ENCODE measurements at regions not wholly inside any gene's neighbourhood (a gene's known extent, or its start where the extent isn't known, plus 50 kb on each side); places are given as distances from the start of the nearest gene placed in this dataset.

- DNase-seq (ENCODE audit: low spot score), result no peak
- H3K27ac ChIP-seq (ENCODE audit: low read depth in 1 of 2, low read length in 2 of 2), result no peak overlapping the region
- TF ChIP-seq MAX (IDR thresholded peaks at IDR 0.05), result no peak
- no peak for TF ChIP-seq ZBTB33 (IDR thresholded peaks at IDR 0.05)
- no peak for TF ChIP-seq FOXA1 (IDR thresholded peaks at IDR 0.05)
- no peak for TF ChIP-seq REST (IDR thresholded peaks at IDR 0.05)
- no peak for TF ChIP-seq EGR1 (IDR thresholded peaks at IDR 0.05; ENCODE audit: low read depth in 2 of 2)
- no peak for TF ChIP-seq HNF4A (conservative IDR thresholded peaks at IDR 0.05)
- no peak for TF ChIP-seq HNF4G (IDR thresholded peaks at IDR 0.05)
- TF ChIP-seq NR2F2 (IDR thresholded peaks at IDR 0.05), result no peak
- TF ChIP-seq ATF3 (IDR thresholded peaks at IDR 0.05), result no peak
- no peak for TF ChIP-seq CTCF (IDR thresholded peaks at IDR 0.05; ENCODE audit: low read depth, low read length, missing input control)
- no peak for TF ChIP-seq SP1 (IDR thresholded peaks at IDR 0.05)
- TF ChIP-seq GABPA (IDR thresholded peaks at IDR 0.05 in 1 of 2, conservative IDR thresholded peaks at IDR 0.05 in 1 of 2), result no peak
- no peak for TF ChIP-seq FOXA2 (IDR thresholded peaks at IDR 0.05)
- no peak for TF ChIP-seq TAF1 (conservative IDR thresholded peaks at IDR 0.05)
- TF ChIP-seq JUND (IDR thresholded peaks at IDR 0.05), result no peak
- H3K9me3 ChIP-seq (ENCODE audit: control insufficient read depth in 4 of 4, low read length in 3 of 4), result no peaks in the 10 kb centered on the region
- no peaks in the 10 kb centered on the region for H3K36me3 ChIP-seq (ENCODE audit: control insufficient read depth in 4 of 4, insufficient read depth in 3 of 4, low read depth in 1 of 4, low read length in 3 of 4)
- H3K9ac ChIP-seq (ENCODE audit: low read depth in 1 of 2, low read length in 2 of 2), result no peak overlapping the region
- H3K4me1 ChIP-seq (ENCODE audit: control insufficient read depth in 4 of 4, insufficient read depth in 4 of 4, low read length in 3 of 4), result no peaks in the 10 kb centered on the region
- no peak overlapping the region for H3K4me3 ChIP-seq (ENCODE audit: low read depth in 1 of 3, low read length in 3 of 3)
- H3K27me3 ChIP-seq (ENCODE audit: control insufficient read depth in 4 of 4, insufficient read depth in 4 of 4, low read length in 3 of 4), result no peaks in the 10 kb centered on the region
- WGBS, result 58% methylated on average over 3 of the region's 3 CpGs
Observed at GRCh38 chr3:87732294-87732693, 326.5 kb downstream of the CGGBP1 start.

- H3K36me3 ChIP-seq (ENCODE audit: control insufficient read depth in 4 of 4, insufficient read depth in 3 of 4, low read depth in 1 of 4, low read length in 3 of 4), result no peaks in the 10 kb centered on the region
- TF ChIP-seq EGR1 (IDR thresholded peaks at IDR 0.05; ENCODE audit: low read depth in 2 of 2), result no peak
- no peak for TF ChIP-seq REST (IDR thresholded peaks at IDR 0.05)
- no peak for TF ChIP-seq RAD21 (IDR thresholded peaks at IDR 0.05)
- TF ChIP-seq ZBTB33 (IDR thresholded peaks at IDR 0.05), result no peak
- TF ChIP-seq YY1 (IDR thresholded peaks at IDR 0.05), result no peak
- TF ChIP-seq JUND (IDR thresholded peaks at IDR 0.05), result no peak
- TF ChIP-seq NR2F2 (IDR thresholded peaks at IDR 0.05), result no peak
- WGBS, result 61% methylated on average over 4 of the region's 4 CpGs
- H3K4me3 ChIP-seq (ENCODE audit: low read depth in 1 of 3, low read length in 3 of 3), result no peak overlapping the region
- DNase-seq (ENCODE audit: low spot score), result no peak
- H3K4me1 ChIP-seq (ENCODE audit: control insufficient read depth in 4 of 4, insufficient read depth in 4 of 4, low read length in 3 of 4), result no peaks in the 10 kb centered on the region
- no peak overlapping the region for H3K27ac ChIP-seq (ENCODE audit: low read depth in 1 of 2, low read length in 2 of 2)
- no peaks in the 10 kb centered on the region for H3K27me3 ChIP-seq (ENCODE audit: control insufficient read depth in 4 of 4, insufficient read depth in 4 of 4, low read length in 3 of 4)
- no peak overlapping the region for H3K9ac ChIP-seq (ENCODE audit: low read depth in 1 of 2, low read length in 2 of 2)
- no peaks in the 10 kb centered on the region for H3K9me3 ChIP-seq (ENCODE audit: control insufficient read depth in 4 of 4, low read length in 3 of 4)
Observed at GRCh38 chr3:87727783-87728182, 331.0 kb downstream of the CGGBP1 start.

Data from liver (tissue), 8 donors.